ENCODE measurements at regions not wholly inside any gene's neighbourhood (a gene's known extent, or its start where the extent isn't known, plus 50 kb on each side); places are given as distances from the start of the nearest gene placed in this dataset.

DNA sequence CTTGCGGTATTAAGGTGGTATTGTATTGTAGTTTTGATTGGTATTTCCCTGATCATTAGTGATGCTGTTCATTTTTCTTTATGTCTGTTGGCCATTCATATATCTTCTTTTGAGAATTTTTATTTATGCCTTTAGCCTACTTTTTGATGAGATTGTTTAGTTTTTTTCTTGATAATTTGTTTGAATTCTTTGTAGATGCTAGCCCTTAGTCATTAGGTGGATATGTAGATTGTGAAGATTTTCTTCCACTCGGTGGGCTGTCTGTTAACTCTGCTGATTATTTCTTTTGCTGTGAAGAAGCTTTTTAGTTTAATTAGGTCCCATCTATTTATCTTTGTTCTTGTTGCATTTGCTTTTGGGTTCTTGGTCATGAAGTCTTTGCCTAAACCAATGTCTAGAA lies 115.4 kb downstream of the VPREB1 start (continued):
- TF ChIP-seq, protein P1, sequence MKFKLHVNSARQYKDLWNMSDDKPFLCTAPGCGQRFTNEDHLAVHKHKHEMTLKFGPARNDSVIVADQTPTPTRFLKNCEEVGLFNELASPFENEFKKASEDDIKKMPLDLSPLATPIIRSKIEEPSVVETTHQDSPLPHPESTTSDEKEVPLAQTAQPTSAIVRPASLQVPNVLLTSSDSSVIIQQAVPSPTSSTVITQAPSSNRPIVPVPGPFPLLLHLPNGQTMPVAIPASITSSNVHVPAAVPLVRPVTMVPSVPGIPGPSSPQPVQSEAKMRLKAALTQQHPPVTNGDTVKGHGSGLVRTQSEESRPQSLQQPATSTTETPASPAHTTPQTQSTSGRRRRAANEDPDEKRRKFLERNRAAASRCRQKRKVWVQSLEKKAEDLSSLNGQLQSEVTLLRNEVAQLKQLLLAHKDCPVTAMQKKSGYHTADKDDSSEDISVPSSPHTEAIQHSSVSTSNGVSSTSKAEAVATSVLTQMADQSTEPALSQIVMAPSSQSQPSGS (IDR thresholded peaks at IDR 0.05; ENCODE audit: low read length) = no peak
- TF ChIP-seq CHD2 (IDR thresholded peaks at IDR 0.05; ENCODE audit: low read length) (no peak), SP1 (IDR thresholded peaks at IDR 0.05; ENCODE audit: low read depth, low read length) (no peak), BCL11A (IDR thresholded peaks at IDR 0.05; ENCODE audit: low read depth in 2 of 2, low read length in 2 of 2) (no peak), RBBP5 (IDR thresholded peaks at IDR 0.05; ENCODE audit: borderline replicate concordance, low read depth, low read length) (no peak)

All from H1 (cell line).